Right cardiac atrium (tissue), 5 donors: ENCODE measurements at regions not wholly inside any gene's neighbourhood (a gene's known extent, or its start where the extent isn't known, plus 50 kb on each side); places are given as distances from the start of the nearest gene placed in this dataset.
"Not testable (repeated sequence)": the region's sequence is repeated elsewhere in the genome, so short reads cannot be mapped to it uniquely, and the experiment has no call there.

Experiments
- ATAC-seq, 2 donors: fragments of 200-7000 bp; cut with Tn5 transposase; one replicate each; pipeline versions ENCODE4 v1.8.0 to v1.9.1; 2020; ENCODE audit warnings: moderate library complexity in 2 of 2, mild to moderate bottlenecking in 1 of 2
- DNase-seq, 3 donors: peaks; one replicate each; pipeline ENCODE4 v3.0.0-alpha.2; 2020
- H3K27ac ChIP-seq: one replicate; pipeline ENCODE4 v1.5.1; 2013; ENCODE audit warnings: mild to moderate bottlenecking, low read length, control low read depth, moderate library complexity
- H3K27me3 ChIP-seq: one replicate; pipeline ENCODE4 v1.6.1; 2013; ENCODE audit not compliant: control insufficient read depth, insufficient read depth
- H3K4me1 ChIP-seq: one replicate; pipeline ENCODE4 v1.6.1; 2013; ENCODE audit warnings: low read length; ENCODE audit not compliant: control insufficient read depth, insufficient read depth
- H3K4me3 ChIP-seq: one replicate; pipeline ENCODE4 v1.5.1; 2013; ENCODE audit warnings: low read length, control low read depth
- H3K9me3 ChIP-seq: one replicate; pipeline ENCODE4 v1.6.1; 2013; ENCODE audit warnings: low read length; ENCODE audit not compliant: control insufficient read depth
- WGBS: extraction: QIAGEN DNeasy Blood & Tissue Kit; methylation state at CpG from one replicate; pipeline ENCODE4 v1.1.7; 2013; 5-methylcytosine and 5-hydroxymethylcytosine counted together
- intact Hi-C, 4 donors: fragments of 100-400 bp; cut with DNase I; formaldehyde crosslinking; loops; one replicate each; pipeline versions ENCODE4 v1.11.0 to v1.14.0; 2022 to 2023
- donor health status: healthy with polysubstance abuse.
- donor health status: DM: no; HTN: yes; CAD: no.
- donor health status: DM: no; HTN: no; CAD: no.
- donor health status: DM: no; HTN: yes; CAD: no; lungs with severe emphysema.
- donor health status: DM: yes; HTN: yes; CAD: no.

DNA sequence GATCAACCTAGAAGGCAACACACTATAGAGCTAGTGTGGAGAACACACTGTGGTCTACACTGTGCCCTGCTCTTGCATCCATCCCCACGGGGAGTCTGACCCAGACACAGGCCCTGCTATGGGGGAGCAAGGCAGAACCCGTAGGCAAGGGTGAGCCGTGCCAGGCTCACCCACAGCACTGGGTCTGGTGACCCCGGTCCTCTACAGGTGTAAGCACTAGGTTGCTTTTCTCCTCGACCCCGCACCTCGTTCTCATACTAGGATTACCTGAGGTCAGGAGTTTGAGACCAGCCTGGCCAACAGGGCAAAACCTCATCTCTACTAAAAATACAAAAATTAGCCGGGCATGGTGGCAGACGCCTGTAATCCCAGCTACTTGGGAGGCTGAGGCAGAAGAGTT, 286.0 kb downstream of the GOLGA6L6 start:
- DNase-seq, H3K4me1 ChIP-seq, H3K27ac ChIP-seq, H3K4me3 ChIP-seq, H3K27me3 ChIP-seq, H3K9me3 ChIP-seq, intact Hi-C loops: not testable (repeated sequence)
- WGBS = 66% methylated on average over 9 of the region's 9 CpGs
- peak in 1 of 2 donors; percentile 21 for ATAC-seq

DNA sequence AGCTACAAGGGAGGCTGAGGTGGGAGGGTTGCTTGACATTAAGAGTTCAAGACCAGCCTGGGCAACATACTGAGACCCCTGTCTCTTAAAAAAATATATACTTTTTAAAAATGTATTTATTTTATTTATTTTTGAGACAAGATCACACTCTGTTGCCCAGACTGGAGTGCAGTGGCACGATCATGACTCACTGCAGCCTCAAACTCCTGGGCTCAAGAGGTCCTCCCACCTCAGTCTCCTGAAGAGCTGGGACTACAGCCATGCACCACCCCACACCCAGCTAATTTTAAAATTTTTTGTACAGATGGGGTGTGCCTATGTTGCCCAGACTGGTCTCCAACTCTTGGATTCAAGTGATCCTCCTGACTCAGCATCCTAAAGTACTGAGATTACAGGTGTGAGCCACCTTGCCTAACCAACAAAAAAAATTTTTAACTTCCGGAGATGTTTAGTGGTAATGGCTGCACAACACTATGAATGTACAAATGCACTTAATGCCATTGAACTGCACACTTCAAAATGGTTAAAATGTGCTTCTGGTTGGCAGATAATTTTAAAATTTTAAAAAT, 288.5 kb downstream of the GOLGA6L6 start:
- H3K4me1 ChIP-seq, intact Hi-C loops, H3K9me3 ChIP-seq, H3K27me3 ChIP-seq, H3K27ac ChIP-seq, ATAC-seq, DNase-seq, H3K4me3 ChIP-seq: not testable (repeated sequence)
- WGBS = 41% methylated on average over 2 of the region's 2 CpGs

DNA sequence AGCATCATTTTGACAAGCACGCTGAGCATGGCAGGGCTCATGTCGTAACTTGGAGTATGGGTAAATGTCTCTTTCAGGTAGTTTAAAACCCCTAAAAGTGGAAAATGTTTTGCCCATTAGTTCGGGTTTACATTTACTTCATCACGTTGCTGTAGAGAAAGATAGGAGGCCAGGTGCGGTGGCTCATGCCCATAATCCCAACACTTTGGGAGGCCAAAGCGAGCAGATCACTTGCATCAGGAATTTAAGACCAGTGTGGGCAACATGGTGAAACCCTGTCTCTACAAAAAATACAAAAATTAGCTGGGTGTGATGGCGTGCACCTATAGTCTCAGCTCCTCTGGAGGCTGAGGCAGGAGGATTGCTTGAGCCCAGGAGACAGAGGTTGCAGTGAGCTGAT, 289.6 kb downstream of the GOLGA6L6 start:
- H3K27ac ChIP-seq, H3K4me1 ChIP-seq, DNase-seq, H3K27me3 ChIP-seq, ATAC-seq, intact Hi-C loops, H3K9me3 ChIP-seq, H3K4me3 ChIP-seq: not testable (repeated sequence)
- WGBS = 69% methylated on average over 7 of the region's 7 CpGs

DNA sequence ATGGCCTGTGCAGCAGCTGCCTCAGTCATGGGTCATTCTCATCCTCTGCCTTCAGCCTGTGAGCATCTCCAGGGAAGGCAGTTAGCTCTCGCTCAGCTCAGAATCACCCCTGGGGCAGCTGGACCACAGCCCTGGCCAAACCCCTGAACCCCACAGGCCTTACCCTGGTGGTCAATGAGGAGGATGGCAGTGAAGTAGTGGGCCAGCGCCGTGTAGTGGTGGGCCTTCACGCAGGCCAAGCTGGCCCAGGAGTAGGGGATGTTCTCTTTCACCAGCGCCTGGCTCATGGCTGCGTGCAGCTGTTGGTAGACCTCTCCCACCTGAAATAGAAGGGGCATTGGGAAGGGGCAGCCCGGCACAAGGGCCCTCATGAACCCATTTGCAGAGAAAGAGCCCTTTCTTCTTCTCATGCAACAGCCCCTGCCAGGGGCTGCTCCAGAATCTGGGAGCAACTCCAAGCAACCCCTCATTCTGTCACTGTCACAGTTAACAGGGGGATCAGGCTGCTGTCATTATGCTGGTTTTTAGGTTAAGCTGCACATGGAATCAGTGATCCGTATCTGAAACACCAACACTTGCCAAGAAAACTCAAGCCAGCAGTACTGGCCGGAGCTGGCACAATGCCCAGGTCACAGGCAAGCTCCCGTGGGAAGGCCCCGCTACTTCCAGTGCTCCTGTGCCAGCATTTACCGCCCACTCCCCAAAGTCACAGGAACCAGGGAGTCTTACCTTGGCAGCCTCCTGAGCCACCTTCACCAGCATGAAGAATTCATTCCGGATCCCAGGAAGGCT, 290.2 kb downstream of the GOLGA6L6 start:
- H3K4me1 ChIP-seq, H3K27ac ChIP-seq, H3K9me3 ChIP-seq, H3K4me3 ChIP-seq, H3K27me3 ChIP-seq, intact Hi-C loops: not testable (repeated sequence)
- ATAC-seq (peak; percentile 22 to 32), DNase-seq (peak in 1 of 3 donors; percentile 46)
- WGBS = 69% methylated on average over 13 of the region's 13 CpGs

DNA sequence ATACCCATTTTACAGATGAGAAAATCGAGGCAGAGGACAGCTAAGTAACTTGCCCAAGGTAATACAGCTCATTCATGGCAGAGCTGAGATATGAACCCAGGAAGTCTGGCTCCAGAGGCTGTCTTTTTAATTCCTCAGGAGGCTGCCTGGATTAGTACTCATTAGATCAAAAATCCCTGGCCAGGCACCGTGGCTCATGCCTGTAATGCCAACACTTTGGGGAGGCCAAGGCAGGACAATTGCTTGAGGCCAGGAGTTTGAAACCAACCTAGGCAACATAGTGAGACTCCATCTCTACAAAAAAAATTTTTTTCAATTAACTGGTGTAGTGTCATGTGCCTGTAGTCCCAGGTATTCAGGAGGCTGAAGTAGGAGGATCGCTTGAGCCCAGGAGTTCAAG, 291.4 kb downstream of the GOLGA6L6 start:
- 42% methylated on average over 3 of the region's 3 CpGs for WGBS
- not testable (repeated sequence) for ATAC-seq

DNA sequence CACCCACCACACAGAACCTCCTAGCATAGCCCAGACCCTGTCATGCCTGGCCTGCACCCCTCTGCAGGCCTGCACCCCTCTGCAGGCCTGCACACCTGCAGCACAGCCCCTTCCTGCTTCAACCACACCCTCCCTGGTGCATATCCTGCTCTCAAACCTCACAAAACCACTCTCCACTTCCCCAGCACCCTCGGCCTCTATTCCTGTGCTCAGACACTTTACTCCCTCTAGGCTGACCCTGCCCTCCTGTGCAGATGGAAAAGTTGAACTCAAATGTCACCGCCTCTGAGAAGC, 292.0 kb downstream of the GOLGA6L6 start:
- DNase-seq, H3K9me3 ChIP-seq, H3K4me3 ChIP-seq, H3K4me1 ChIP-seq, H3K27ac ChIP-seq, H3K27me3 ChIP-seq, intact Hi-C loops: not testable (repeated sequence)
- 71% methylated on average over 2 of the region's 2 CpGs for WGBS
- peak in 1 of 2 donors; percentile 4 for ATAC-seq

More for the DNA sequence above, 291.4 kb downstream of the GOLGA6L6 start:
- intact Hi-C loops, H3K9me3 ChIP-seq, H3K4me3 ChIP-seq, H3K27ac ChIP-seq, DNase-seq, H3K4me1 ChIP-seq, H3K27me3 ChIP-seq: not testable (repeated sequence)

GRCh38 chr15:20248434-20248833, 293.2 kb downstream of the GOLGA6L6 start:
- intact Hi-C loops, DNase-seq, H3K27ac ChIP-seq, H3K9me3 ChIP-seq, H3K27me3 ChIP-seq, ATAC-seq, H3K4me3 ChIP-seq, H3K4me1 ChIP-seq: not testable (repeated sequence)
- WGBS = 80% methylated on average over 4 of the region's 4 CpGs

DNA sequence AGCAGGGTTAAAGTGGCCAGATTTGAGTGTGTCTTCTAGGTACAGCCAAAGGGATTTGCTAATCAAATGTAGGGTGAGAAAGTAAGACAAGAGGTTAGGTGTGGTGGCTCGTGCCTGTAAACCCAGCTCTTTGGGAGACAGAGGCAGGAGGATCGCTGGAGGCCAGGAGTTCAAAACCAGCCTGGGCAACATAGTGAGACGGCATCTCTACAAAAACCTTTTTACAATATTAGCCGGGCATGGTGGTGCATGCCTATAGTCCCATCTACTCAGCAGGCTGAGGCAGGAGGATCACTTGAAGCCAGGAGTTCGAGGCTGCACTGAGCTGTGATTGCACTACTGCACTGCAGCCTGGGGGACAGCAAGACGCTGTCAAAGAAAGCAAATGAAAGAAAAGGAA, 294.5 kb downstream of the GOLGA6L6 start:
- H3K9me3 ChIP-seq, ATAC-seq, H3K4me3 ChIP-seq, H3K4me1 ChIP-seq, H3K27ac ChIP-seq, DNase-seq, H3K27me3 ChIP-seq, intact Hi-C loops: not testable (repeated sequence)
- WGBS = 69% methylated on average over 6 of the region's 6 CpGs

GRCh38 chr15:20246624-20247023, 295.0 kb downstream of the GOLGA6L6 start:
- intact Hi-C loops, H3K4me1 ChIP-seq, DNase-seq, H3K27ac ChIP-seq, H3K27me3 ChIP-seq, H3K9me3 ChIP-seq, H3K4me3 ChIP-seq: not testable (repeated sequence)
- peak in 1 of 2 donors; percentile 2 for ATAC-seq
- 67% methylated on average over 8 of the region's 8 CpGs for WGBS

- H3K27me3 ChIP-seq, H3K4me1 ChIP-seq, ATAC-seq, DNase-seq, H3K27ac ChIP-seq, H3K9me3 ChIP-seq, H3K4me3 ChIP-seq, intact Hi-C loops: not testable (repeated sequence)
- WGBS = 67% methylated on average over 3 of the region's 3 CpGs
Measured at GRCh38 chr15:20245856-20246255, 295.7 kb downstream of the GOLGA6L6 start.

DNA sequence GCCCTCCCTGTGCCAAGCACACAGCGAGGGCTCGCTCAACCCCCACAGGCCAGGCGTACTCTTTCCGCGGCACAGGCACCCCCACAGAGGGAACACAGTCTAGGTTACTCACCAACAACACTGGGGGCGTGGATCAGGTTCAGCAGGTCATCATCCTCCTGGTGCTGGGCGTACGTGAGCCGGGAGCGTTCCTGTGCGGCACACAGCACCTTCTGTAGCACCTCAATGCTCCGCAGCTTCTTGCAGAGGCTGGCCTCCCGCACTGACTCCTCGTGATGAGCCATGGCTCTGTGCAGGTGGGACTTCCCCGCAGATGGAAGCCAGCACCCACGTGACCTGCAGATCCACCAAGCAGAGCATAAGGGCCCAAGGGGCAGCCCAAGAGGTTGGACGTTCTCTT, 296.8 kb downstream of the GOLGA6L6 start:
- 78% methylated on average over 17 of the region's 17 CpGs for WGBS
- H3K9me3 ChIP-seq, H3K4me3 ChIP-seq, H3K27ac ChIP-seq, intact Hi-C loops, H3K4me1 ChIP-seq, H3K27me3 ChIP-seq: not testable (repeated sequence)
- DNase-seq (peak in 1 of 3 donors; percentile 57), ATAC-seq (peak; percentile 17 to 28)
